NT2/D1 (cell line): ENCODE measurements at regions not wholly inside any gene's neighbourhood (a gene's known extent, or its start where the extent isn't known, plus 50 kb on each side); places are given as distances from the start of the nearest gene placed in this dataset.

Source experiments
- SUZ12 ChIP-seq: IDR thresholded peaks from 2 replicates; pipeline ENCODE4 v1.6.1; 2011; ENCODE audit not compliant: insufficient read length, insufficient read depth; ENCODE audit errors: extremely low read depth
- YY1 ChIP-seq: IDR thresholded peaks from 2 replicates; pipeline ENCODE4 v1.6.1; 2011; ENCODE audit not compliant: insufficient read length, insufficient read depth
- ZNF274 ChIP-seq: IDR thresholded peaks from 2 replicates; pipeline ENCODE4 v1.6.1; 2011; ENCODE audit warnings: mild to moderate bottlenecking, low read depth, low read length

DNA sequence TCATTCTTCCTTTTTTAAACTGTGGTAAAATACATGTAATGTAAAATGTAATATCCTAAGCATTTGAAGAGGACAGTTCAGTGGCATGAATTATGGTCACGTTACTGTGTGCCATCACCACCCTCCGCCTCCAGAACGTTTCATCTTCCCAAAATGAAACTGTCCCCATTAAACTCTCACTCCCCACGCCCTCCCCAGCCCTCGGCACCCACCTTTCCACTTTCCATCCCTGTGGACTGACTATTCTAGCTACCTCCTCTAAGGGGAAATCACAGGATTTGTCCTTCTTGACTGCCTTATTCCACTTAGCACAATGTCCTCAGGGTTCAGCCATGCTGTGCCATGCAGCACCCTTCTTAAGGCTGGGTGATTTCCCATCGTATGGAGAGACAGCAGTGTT is 1509.5 kb downstream of the BRD1 start:
- TF ChIP-seq ZNF274 (no peak), SUZ12 (no peak), YY1 (no peak)
